HEK293T (cell line): ENCODE measurements at regions not wholly inside any gene's neighbourhood (a gene's known extent, or its start where the extent isn't known, plus 50 kb on each side); places are given as distances from the start of the nearest gene placed in this dataset.

Source experiments
- CTCF ChIA-PET: fragments of 350-600 bp; formaldehyde crosslinking; extraction: SDS; loops from one replicate; lab custom pipeline; 2021; ENCODE audit warnings: antibody characterized with exemption, inconsistent platforms; lab: Yijun Ruan, JAX
- POLR2A ChIA-PET: fragments of 350-600 bp; formaldehyde crosslinking; extraction: SDS; loops from one replicate; lab custom pipeline; 2020; ENCODE audit warnings: antibody characterized with exemption, inconsistent platforms; lab: Yijun Ruan, JAX
- DNase-seq: peaks from one replicate; pipeline ENCODE4 v3.0.0; 2012; ENCODE audit warnings: mixed read lengths; ENCODE audit errors: extremely low spot score
- ARNT ChIP-seq: fragments of 450-650 bp; IDR thresholded peaks from 2 replicates; pipeline ENCODE4 v1.6.1; 2017; ENCODE audit warnings: mild to moderate bottlenecking
- BHLHE40 ChIP-seq: fragments of 450-650 bp; IDR thresholded peaks from 2 replicates; pipeline ENCODE4 v1.6.1; 2016; ENCODE audit warnings: mild to moderate bottlenecking, moderate library complexity, borderline replicate concordance
- CTBP1 ChIP-seq: fragments of 450-650 bp; IDR thresholded peaks from 2 replicates; pipeline ENCODE4 v1.6.1; 2016; ENCODE audit warnings: borderline replicate concordance
- ELF4 ChIP-seq: fragments of 450-650 bp; IDR thresholded peaks from 2 replicates; pipeline ENCODE4 v1.6.1; 2017; ENCODE audit warnings: antibody characterized with exemption
- FOXA1 ChIP-seq: fragments of 450-650 bp; IDR thresholded peaks from 2 replicates; pipeline ENCODE4 v1.6.1; 2016; ENCODE audit warnings: mild to moderate bottlenecking
- FOXK2 ChIP-seq: fragments of 450-650 bp; IDR thresholded peaks from 2 replicates; pipeline ENCODE4 v1.6.1; 2016; ENCODE audit warnings: mild to moderate bottlenecking
- FOXM1 ChIP-seq: fragments of 450-650 bp; IDR thresholded peaks from 2 replicates; pipeline ENCODE4 v1.6.1; 2017; ENCODE audit warnings: mild to moderate bottlenecking, borderline replicate concordance
- HDGF ChIP-seq: fragments of 450-650 bp; IDR thresholded peaks from 2 replicates; pipeline ENCODE4 v1.6.1; 2017; ENCODE audit warnings: antibody characterized with exemption, borderline replicate concordance
- L3MBTL2 ChIP-seq: fragments of 450-650 bp; conservative IDR thresholded peaks from 2 replicates; pipeline ENCODE4 v1.6.1; 2016; ENCODE audit warnings: mild to moderate bottlenecking
- LEF1 ChIP-seq: fragments of 450-650 bp; IDR thresholded peaks from 2 replicates; pipeline ENCODE4 v1.6.1; 2017; ENCODE audit warnings: mild to moderate bottlenecking, borderline replicate concordance
- NFRKB ChIP-seq: fragments of 450-650 bp; IDR thresholded peaks from 2 replicates; pipeline ENCODE4 v1.6.1; 2016; ENCODE audit warnings: mild to moderate bottlenecking, moderate library complexity
- SP1 ChIP-seq: fragments of 450-650 bp; IDR thresholded peaks from 2 replicates; pipeline ENCODE4 v1.6.1; 2017
- SUZ12 ChIP-seq: fragments of 450-650 bp; IDR thresholded peaks from 2 replicates; pipeline ENCODE4 v1.6.1; 2016; ENCODE audit warnings: mild to moderate bottlenecking
- TARDBP ChIP-seq: fragments of 450-650 bp; IDR thresholded peaks from 2 replicates; pipeline ENCODE4 v1.6.1; 2016
- ZNF384 ChIP-seq: fragments of 450-650 bp; IDR thresholded peaks from 2 replicates; pipeline ENCODE4 v1.6.1; 2016
- TF ChIP-seq, protein P1 (sequence below): fragments of 450-650 bp; IDR thresholded peaks from 2 replicates; pipeline ENCODE4 v1.6.1; 2016

DNA sequence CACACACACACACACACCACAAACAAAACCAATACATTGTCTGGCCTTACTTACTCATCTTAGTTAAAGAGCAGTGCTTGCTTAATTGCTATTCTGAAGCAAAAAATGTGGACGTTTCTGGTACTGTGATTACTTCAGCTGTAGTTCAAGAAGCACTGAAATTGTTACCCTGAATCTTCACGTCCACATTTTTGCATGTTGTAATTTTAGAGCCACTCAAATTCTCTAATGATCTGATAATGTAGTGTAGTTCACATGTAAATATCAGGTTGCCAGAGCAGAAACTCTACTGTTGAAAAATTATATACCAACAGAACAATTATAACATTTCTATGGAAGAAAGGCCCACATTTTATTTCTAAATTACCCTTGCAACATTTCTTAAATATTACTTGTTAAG is 1451.1 kb downstream of the GATA3 start:
- no peak for DNase-seq
- TF ChIP-seq, protein P1, sequence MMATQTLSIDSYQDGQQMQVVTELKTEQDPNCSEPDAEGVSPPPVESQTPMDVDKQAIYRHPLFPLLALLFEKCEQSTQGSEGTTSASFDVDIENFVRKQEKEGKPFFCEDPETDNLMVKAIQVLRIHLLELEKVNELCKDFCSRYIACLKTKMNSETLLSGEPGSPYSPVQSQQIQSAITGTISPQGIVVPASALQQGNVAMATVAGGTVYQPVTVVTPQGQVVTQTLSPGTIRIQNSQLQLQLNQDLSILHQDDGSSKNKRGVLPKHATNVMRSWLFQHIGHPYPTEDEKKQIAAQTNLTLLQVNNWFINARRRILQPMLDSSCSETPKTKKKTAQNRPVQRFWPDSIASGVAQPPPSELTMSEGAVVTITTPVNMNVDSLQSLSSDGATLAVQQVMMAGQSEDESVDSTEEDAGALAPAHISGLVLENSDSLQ: no peak
- TF ChIP-seq L3MBTL2: no peak
- TF ChIP-seq LEF1: no peak
- TF ChIP-seq BHLHE40: no peak
- TF ChIP-seq SUZ12: no peak
- TF ChIP-seq TARDBP: no peak
- no peak for TF ChIP-seq ARNT
- TF ChIP-seq FOXA1: no peak
- no peak for TF ChIP-seq FOXK2
- TF ChIP-seq ELF4: no peak
- no peak for TF ChIP-seq SP1
- no peak for TF ChIP-seq CTBP1
- TF ChIP-seq HDGF: no peak
- CTCF ChIA-PET: no interaction called here
- POLR2A ChIA-PET: no interaction called here

DNA sequence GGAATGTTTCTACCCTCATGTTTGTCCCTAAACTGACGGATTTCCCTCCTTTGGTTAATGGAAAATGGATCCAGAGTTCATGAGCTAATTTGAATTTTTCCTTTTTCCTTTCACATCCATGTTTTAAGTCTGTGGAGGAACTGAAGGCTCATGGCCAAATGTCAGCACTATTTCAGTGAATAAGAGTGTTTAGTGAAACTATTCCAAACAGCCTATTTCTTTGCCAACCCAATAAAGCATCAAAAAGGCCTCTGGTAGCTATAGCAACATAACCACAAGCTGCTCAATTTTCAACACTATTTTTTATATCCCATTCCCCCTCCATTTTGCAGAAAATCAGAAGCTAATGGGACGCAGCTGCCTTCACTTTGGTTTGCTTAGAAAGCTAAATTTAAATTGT is 1454.1 kb downstream of the GATA3 start:
- no peak for DNase-seq
- CTCF ChIA-PET: no interaction called here
- TF ChIP-seq SUZ12: no peak
- POLR2A ChIA-PET: no interaction called here

DNA sequence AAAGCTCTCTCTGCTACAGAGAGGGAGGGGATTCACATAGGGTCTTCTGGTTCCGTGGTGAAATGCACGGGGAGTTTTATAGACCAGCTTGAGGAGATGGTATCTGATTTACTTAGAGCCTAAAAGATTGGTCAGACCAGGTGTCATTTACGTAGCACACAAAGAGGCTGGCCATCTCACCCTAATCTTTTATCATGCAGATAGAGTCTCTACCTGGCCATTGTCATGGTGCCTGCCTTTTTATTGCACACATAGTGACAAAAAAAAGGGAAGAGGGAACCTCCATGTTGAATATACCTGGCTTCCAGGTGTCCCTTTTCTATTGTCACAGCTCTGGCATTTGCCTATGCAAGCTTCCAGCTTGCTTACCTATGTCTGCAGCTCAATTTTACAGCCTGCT is 1456.1 kb downstream of the GATA3 start:
- ChIA-PET POLR2A (no interaction called here), CTCF (no interaction called here)
- no peak for TF ChIP-seq NFRKB
- TF ChIP-seq ARNT: no peak
- no peak for TF ChIP-seq FOXM1
- no peak for TF ChIP-seq FOXK2
- no peak for TF ChIP-seq CTBP1
- DNase-seq: no peak

DNA sequence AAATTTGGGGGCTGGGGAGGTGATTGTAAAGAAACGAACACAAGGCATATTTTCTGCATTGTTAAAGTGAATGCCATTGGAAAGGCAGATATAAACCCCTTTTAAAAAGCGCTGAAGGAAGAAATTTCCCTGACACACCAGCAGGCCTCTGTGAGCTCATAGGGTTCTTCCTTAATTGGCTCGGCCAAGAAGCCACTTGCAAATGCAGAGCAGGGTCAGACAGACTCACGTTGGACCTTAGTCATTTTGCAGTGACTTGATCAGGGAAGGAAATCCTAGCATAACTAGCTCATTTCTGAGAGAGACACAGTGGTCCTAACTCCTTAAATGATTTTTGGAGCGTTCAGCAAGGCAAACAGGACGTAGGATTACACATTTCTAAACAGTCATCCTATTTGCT is 1461.4 kb downstream of the GATA3 start:
- ChIA-PET CTCF (no interaction called here), POLR2A (no interaction called here)
- TF ChIP-seq ARNT (no peak), ELF4 (no peak), CTBP1 (no peak), FOXK2 (no peak), LEF1 (no peak), FOXA1 (no peak), SUZ12 (no peak), BHLHE40 (no peak), L3MBTL2 (no peak), ZNF384 (no peak), TARDBP (no peak), SP1 (no peak), FOXM1 (no peak), NFRKB (no peak), HDGF (no peak)
- TF ChIP-seq, protein P1: no peak

DNA sequence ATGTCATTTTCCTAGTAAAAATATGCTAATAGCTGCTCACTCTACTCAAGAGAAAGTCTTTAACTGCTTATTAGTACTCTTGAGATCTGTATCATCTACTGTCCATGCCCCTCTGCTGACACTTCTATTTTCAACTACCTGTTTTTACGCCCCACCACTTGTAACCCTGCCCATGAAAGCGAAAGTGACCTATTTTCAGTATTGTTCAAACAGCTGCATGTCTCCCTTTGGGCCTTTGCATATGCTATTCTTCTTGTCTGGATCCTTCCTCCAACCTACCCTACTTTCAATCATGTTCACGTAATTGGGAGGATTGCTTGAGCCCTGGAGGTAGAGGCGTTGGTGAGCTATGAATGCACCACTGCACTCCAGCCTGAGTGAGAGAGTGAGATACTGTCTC is 1481.3 kb downstream of the GATA3 start:
- ChIA-PET CTCF (no interaction called here), POLR2A (no interaction called here)
- no peak for TF ChIP-seq FOXM1
- TF ChIP-seq SUZ12: no peak
- TF ChIP-seq FOXA1: no peak
- TF ChIP-seq NFRKB: no peak
- no peak for TF ChIP-seq CTBP1
- TF ChIP-seq ELF4: no peak
- DNase-seq: no peak

More for the DNA sequence above, 1461.4 kb downstream of the GATA3 start:
- no peak for DNase-seq

DNA sequence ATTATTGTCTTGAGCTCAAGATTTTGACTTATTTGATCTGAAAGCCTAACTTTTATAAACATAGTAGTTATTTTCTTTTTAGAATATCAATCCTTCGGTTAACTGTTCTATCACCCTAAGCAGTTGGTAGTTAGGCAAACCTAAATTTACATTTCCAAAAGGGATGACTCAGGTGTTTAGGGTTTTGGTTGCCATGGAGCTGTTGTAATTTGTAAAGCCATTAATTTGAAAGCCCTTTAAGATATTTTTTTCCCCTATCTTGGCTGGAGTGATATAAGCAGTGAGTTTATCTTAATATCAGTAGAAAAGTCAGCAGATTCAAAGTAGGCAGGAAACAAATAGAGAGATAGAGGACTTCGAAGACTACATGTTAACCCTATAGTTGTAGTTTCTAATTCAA is 1472.6 kb upstream of the CELF2 start:
- TF ChIP-seq SP1: no peak
- no peak for TF ChIP-seq TARDBP
- TF ChIP-seq ZNF384: no peak
- TF ChIP-seq FOXK2: no peak
- no peak for TF ChIP-seq LEF1
- POLR2A ChIA-PET: no interaction called here
- CTCF ChIA-PET: no interaction called here
- no peak for DNase-seq

DNA sequence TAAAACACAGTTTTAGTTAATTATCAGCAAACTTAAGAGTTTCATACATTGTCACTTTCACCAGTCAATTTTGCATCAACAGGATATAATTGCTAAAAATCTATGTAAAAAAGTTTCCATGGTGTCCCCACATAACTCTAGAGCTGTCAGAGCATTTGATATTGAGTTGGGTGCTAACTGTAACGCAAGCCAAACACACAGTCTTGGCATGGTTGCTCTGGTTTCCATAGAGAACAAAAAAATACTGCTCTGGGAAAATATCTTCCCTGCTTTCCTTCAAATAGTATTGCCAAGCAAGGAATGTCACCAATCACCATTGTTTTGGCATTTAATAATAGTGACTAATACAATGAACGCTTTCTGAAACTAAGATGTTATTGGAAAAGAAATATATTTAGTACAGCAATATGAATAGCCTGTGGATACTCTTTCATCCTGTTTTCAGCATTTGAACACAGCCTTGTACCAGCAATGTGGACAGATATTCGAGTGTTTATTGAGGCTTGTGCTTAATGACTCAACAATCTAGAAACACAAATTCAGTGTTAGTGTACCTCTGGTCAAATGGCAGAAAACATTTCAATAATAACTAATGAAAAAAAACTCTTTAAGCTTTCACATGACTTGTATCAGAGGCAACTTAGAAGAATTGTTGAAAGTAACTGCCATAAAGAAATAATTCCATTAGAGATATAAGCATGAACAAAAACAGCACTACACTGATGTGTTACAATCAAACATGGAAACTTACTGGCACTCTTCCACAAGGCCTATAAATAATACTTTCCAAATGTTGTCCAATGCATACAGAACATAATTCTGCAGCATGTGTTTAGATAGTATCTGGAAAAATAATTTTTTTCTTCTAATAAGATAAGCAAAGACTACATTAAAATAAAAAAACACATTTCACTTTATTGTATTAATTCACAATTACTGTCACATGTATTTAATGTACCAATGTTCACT is 1469.5 kb upstream of the CELF2 start:
- ChIA-PET POLR2A (no interaction called here), CTCF (no interaction called here)

More for the DNA sequence above, 1469.5 kb upstream of the CELF2 start:
- TF ChIP-seq LEF1 (no peak), SP1 (no peak), ELF4 (no peak), ZNF384 (no peak), HDGF (no peak), CTBP1 (no peak), L3MBTL2 (no peak), BHLHE40 (no peak), FOXM1 (no peak), NFRKB (no peak), ARNT (no peak), FOXA1 (no peak), SUZ12 (no peak), TARDBP (no peak), FOXK2 (no peak)
- TF ChIP-seq, protein P1: no peak
- no peak for DNase-seq
